ENCODE measurements at regions not wholly inside any gene's neighbourhood (a gene's known extent, or its start where the extent isn't known, plus 50 kb on each side); places are given as distances from the start of the nearest gene placed in this dataset.

GRCh38 chr4:17286752-17287460, 225.0 kb downstream of the QDPR start:
- no peak for DNase-seq

DNA sequence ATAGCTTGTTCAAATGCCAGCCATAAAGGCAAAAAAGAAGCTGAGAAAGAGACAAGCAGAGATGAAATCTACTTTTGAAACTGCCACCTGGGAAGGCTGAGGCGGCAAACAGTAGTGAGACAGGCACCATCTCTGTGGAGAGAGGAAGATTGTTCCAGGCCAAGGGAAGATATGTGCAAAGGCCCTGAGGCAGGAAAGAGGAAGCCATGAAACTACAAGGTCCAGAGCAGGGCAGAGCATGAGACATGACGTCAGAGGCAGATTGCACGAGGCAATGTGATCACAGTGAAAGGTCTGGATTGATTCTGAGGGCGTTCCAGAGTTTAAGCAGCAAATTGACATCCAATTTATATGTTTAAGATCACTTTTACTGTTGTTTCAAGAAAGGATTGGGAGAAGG, 226.1 kb downstream of the QDPR start:
- no peak for DNase-seq

DNA sequence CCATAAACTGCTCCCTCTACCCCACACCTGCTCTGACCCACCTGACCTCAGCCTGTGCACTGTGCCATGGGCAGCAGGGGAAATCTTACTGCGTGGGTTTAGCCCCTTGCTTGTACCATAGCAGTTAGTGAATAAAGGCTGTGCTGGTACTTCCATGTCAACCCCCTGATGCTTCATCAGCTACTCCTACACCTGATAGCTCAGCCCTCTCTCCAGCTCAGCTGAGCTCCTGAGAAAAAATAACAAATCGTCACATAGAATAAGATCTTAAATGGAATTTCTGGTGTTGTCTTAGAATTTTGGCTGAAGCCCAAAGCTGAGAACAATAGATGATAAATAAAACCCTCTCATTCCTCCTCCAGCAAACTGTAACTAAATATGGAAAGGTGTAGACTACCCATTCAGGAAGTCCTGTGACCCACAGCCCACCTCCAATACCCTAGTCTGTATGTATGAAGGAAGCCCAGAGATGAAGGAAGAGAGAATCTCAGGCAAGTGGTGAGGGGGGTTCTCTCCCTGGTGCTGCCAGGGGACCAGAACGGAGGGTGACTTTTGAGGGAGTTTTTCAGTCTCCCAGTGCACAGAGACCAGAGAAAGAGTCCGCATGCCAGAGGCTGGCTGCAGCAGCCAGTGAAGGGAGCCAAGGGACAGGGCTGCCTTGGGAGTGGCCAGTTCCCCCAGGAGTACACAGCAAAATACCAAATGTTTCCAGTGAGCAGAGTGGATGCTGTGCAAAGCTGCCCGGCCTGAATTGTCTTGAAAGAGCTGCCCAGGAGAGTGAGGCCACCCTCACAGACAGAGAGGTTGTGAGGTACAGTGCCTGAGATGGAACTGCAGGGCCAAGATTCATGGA, 227.3 kb downstream of the QDPR start:
- DNase-seq = no peak

DNA sequence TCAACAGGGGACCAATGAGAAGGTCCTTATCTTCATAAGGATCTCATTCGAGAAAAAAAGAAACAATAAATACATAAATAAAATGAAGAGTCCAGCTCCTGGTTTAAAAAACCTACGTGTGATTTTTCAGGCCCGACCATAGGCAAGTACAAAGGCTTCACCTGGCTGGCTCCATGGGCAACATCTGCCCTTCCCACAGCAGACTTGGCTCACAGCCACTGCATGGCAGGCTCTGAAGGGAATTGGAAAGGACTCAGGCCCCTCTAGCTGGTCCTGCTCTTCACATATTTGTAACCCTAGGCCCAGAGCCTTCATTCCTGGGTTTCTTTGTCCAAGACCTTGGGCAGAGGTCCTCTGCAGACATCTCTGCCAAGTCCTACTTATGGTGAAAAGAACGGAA, 228.1 kb downstream of the QDPR start:
- DNase-seq = peak; percentile 1

DNA sequence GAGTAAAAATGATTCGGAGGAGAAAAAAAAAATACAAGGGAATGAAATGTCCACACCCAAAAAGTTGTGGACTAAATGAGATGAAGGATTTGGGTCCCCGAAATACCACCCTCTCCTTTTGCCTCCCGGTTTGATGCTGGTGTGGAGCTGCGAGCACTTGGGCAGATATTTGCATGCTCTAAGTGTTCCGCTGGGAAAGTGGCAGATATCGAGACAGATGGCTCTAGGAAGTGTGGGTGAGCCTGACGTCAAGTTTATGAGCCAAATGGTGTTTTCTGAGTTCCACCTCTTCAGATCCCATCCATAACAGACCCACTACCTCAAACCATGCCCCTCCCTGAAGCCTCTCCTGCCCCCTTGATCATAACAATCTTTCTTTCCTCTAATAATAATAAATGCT, 228.6 kb downstream of the QDPR start:
- DNase-seq = no peak

DNA sequence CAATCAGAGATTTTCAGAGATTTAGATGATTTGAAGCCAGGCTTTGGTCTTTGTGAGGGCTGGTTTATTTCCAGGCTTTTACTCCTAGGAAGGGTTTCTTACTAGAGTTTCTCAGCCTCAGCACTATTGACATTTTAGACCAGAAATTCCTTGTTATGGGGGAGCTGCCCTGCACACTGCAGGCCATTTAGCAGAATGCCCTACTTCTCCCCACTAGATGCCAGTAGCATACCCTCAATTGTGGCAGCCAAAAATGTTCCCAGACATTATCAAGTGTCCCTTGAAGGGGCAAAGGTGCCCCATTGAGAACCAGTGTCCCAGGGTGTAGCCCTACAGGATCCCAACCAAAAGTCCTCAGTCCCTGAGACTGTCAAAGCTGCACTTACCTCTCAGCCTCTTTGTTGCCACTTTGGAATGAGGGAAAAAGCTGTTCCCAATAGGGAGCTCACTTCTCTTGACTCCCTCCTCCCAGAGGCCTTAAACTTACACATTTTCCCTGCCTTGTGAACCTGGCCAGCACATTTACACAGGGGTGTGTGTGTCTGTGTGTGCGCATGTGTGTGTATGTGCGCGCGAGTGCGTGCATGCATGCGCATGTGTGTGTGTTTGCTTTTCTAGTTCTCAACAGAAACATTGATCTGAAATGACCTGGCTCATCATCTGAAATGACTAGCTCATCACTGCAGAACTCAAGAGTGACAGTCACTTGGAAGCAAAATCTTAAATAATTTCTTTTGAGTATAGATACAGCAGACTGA, 231.4 kb downstream of the QDPR start:
- no peak for DNase-seq

DNA sequence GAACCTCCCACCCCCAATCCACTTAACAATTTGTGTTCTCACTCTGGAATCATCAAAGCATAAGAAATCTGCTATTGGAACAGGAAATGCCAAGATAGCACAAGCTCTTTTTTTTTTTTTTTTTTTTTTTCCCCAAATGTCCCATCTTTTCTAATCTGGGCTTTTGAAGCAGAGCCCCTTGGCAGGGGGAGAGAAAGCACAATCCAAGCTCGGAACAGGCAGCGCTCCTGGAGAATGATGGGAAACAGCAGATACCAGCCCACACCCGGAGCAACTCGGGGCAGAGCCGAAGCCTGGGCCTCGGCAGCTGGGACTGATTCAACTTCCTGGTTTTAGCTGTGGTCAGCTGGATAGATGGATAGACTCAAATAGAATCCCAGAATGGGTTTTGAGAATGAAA, 235.1 kb downstream of the QDPR start:
- no peak for DNase-seq

GRCh38 chr4:17275836-17276235, 236.1 kb downstream of the QDPR start:
- DNase-seq = no peak

- no peak for DNase-seq
These were observed 238.8 kb downstream of the QDPR start for GRCh38 chr4:17273047-17273446.

GRCh38 chr4:17272154-17272553, 239.7 kb downstream of the QDPR start:
- DNase-seq = no peak

DNA sequence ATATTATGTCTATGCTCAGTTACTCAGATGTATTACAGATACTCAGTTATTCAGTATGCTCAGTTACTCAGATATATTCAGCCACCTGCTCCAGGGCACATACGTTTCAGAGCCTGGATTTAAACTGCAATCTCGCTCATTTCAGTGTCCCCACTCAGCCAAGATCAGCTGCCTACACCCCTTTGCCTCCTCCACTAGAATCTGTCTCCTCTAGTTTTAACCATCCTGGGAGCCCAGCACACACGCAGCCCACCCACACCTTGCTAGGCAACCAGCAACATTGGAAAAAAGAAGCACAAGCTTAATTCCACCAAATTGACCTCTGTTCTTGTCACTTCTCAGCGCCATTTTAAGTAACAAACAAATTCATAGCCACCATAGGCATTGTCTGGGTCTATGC, 246.2 kb downstream of the QDPR start:
- DNase-seq = no peak

- no peak for DNase-seq
These were observed 246.8 kb downstream of the QDPR start for GRCh38 chr4:17265139-17265538.

DNA sequence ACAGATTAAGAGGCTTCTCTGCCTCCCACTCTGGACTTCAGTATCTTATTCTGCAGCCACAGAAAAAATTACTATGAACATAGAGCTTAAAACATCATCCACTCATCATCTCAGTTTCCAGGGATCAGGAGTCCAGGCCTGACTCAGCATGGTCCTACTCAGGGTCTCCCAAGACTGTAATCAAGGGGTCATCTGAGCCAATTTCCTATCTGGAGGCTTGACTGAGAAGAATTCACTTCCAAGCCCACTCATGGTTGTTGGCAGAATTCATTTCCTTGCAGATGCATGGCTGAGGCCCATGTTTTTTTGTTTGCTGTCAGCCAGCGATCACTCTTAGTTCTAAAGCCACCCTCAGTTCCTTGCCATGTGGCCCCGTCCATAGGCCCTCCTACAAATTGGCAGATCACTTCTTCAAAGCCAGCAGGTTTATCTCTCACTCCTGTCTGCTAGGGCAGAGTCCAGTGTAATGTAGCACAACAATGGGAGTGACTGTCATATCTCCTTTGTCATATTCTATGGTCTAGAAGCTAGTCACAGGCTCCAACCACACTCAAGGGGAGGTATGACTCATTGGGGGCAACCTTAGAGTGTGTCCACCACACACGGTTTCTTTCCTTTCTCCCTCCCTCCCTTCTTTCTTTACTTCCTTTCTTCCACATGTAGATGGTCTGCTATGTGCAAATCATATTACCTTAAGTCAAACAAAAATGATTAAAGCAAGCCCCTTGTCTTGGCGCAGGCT, 251.6 kb downstream of the QDPR start:
- DNase-seq = no peak

GRCh38 chr4:17258106-17258505, 253.8 kb downstream of the QDPR start:
- no peak for DNase-seq

DNA sequence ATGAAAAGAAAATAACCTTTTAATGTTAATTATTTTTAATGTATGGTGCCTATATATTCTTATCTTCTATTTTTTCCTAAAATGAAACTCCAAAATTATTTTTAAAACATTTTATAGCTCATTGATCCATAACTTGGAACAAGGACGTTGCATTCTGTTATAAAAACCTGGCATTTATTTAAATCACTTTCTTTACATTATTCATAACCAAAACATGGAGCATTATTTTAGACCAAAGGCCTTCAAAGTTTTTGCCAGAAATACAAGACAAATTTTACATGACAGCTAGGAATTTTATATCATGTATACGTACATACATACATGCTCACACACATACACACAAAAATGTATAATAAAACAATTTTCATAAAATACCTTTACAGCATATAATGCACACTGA, 259.8 kb downstream of the QDPR start:
- no peak for DNase-seq

GRCh38 chr4:17251101-17251500, 260.8 kb downstream of the QDPR start:
- no peak for DNase-seq

GRCh38 chr4:17250591-17250990, 261.3 kb downstream of the QDPR start:
- no peak for DNase-seq

GRCh38 chr4:17246656-17247055, 265.2 kb downstream of the QDPR start:
- no peak for DNase-seq

- no peak for DNase-seq
These were observed 270.1 kb downstream of the QDPR start for GRCh38 chr4:17241835-17242234.

DNA sequence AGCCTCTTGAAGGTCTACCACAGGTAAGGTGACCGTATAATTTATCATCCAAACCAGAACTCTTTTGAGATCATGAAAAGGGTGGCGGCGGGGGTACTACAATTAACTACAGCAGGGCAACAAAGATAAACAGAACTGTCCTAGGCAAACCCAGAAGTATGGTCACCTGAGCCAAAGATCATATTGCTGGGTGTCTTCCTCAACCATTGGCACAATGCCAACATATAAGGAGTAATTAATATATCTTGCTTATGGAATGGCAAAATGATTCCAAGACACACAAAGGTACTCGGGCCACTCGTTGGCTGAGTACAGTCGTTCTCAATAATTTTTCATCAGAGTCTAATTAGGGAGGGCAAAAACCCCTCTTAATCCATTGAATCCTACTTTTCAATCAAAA, 273.3 kb downstream of the QDPR start:
- no peak for DNase-seq

- DNase-seq = no peak
These were observed 275.2 kb downstream of the QDPR start for GRCh38 chr4:17236686-17237085.

- DNase-seq = no peak
These were observed 277.2 kb downstream of the QDPR start for GRCh38 chr4:17234678-17235077.

All from NCI-H1105 treated with DMSO at 0.1 percent for 48 hours (cell line).